ENCODE measurements at regions not wholly inside any gene's neighbourhood (a gene's known extent, or its start where the extent isn't known, plus 50 kb on each side); places are given as distances from the start of the nearest gene placed in this dataset.

DNA sequence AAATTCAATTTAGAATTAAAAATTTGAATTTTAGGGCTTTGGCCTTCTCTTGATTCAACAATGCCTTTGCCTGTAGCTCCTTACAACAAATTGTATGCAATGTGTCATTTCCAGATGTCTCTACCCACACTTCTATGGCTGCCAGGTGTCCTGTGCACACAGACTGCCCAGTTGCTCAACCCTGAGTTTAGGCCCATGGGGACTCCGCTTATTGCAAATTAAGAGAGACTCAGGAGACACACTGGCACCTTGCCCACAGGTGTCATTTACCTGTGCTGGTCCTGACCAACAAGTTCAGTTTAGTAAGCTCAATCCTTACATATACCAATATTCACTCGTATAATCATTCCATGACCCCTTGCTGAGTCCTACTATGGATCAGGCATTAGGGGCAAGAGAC, 236.1 kb downstream of the OMA1 start:
- no peak for DNase-seq

DNA sequence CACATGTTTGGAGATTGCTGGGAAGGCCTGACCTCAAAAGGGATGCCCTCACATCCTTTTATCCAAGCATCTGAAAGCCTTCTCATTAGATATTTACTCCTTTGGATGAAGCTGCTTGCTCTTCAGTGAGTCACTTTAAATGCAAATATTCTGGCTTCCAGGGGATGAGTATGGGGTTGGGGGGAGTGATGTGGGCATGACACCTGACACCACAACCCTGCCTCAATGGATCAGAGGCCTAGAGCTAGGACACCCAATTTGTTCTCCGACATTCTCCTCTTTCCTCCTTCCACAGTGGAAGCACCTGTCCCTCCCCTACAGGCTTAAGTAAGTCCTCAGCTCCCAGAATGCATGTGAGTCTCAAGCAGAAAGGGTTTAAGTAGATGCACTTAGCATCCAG, 238.3 kb downstream of the OMA1 start:
- DNase-seq, result no peak

DNA sequence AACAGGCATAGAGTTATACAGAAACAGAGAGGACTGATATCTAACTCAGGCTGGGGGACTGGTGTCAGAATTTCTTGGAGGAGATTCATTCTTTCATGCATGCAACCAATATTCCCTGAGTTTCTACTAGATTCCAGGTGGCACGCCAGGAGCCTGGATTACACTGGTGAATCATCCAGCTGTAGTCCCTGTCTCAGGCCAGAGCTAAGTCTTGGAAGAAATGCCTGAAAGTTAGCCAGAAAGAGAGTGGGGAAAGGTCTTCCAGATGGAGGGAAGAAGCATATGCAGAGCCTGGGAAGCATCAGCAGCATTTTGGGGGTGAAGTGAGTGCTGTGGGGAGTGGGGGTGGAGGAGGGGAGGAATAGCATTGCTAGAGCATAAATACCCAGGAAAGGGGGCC, 239.1 kb downstream of the OMA1 start:
- no peak for DNase-seq

DNA sequence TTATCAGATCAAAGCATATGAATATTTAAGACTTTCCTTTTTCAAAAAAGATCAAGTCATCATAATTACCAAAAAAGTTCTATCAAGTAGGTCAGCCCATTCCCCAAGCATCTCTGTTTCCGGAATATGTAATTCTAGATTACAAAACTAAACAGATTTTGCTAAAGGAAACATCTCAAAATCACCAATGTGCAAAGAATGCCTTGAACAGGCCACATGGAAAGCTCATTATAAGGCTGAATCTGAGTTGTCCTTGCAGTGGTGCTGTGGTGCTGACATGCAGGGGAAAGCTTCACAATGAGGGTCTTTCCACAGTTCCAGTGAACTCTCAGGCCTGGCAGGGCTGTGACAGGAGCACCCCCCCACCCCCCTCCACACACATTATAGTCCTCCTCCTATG, 240.9 kb downstream of the OMA1 start:
- no peak for DNase-seq

DNA sequence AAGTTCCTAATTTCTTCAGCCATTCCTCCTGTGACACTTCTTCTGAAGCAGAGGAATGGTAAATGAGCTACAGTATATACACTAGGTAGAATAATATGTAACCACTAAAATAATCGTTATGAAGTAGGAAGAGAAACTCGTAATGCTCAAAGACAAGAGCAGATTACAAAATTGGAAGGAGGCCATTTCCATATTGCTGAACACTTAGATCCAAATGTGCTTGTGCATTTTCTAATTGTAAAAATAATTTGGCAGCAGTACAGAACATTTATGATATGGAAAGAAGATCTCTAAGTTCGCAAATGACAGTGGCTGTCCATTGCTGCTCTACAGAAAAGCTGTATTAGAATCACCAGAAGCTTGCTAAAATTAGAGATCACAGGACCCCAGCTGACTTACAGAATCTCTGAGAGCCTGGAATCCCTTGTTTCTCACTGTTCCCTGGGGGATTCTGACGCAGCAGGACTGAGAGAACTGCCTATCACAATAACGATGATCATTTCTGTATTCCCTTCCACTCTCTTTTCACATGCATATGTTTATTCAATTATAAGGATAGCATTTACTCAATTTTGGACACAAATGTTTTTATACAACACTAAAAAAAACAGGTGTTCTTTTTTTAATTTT, 242.1 kb downstream of the OMA1 start:
- DNase-seq, result no peak

DNA sequence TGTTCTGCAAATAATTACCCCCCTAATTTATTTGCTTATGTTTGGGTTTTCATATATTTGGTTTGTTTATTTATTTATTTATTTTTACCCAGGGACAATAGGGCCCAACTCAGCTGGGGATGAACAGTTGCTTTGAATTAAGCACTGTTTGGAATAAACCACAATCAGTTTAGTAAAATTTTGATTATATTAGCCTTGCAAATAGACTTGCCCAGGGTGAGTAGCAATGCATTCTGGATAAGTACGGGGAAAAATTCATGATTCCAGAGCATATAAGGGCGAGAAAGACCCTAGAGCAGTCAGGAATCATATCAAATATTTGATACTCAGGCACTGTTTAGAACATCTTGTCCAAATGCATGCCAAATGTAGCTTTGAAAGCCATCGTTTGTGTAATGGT, 242.7 kb downstream of the OMA1 start:
- no peak for DNase-seq

DNA sequence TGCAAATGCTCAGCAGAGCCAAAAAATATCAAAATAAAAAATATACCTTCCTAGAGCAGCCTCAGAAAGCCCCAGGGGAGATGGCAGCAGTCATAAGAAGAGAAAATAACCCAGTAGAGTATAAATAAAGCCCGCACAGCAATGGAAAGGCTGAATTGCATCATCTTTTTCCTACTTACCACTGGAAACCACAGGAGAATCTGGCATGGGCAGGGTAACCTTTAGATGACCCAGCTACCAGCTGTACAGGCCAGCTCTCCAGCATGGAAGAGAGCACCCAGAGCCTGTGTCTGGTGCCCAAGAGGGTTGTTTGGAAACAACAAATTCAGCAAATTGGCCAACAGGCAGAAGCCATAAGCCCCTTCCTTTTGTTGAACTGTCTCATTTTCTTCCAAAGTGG, 253.1 kb downstream of the OMA1 start:
- no peak for DNase-seq

DNA sequence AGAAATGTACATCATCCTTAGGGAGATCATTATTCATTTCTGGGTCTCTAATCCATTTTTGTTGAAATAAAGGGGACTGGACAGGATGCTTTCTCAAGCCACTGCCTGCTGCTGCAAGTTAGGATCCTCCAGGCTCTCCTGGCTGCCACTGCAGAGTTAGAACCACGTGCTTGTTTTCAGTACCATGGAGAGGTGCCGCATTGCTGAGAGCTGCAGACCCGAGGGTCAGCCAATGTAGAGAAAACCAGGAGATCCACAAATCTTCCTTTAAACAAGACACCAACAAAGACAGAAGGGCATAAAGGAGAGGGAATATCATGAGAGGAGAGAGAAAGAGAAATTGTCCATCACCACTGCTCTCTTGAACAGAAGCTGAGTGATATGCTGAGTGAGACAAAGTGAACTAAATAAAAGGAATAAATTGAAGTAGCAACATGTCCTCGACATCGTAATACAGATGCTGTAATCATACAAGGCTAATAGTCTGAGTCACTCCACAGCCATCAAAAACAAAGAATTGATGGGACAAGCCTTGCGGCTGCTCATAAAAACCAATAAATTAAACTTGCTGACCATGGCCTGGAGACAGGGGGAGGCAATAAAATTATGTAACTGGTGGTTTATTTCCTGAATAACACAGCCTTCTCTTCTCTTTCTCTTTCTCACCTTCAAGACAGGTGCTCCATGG, 255.7 kb downstream of the OMA1 start:
- DNase-seq, result no peak

DNA sequence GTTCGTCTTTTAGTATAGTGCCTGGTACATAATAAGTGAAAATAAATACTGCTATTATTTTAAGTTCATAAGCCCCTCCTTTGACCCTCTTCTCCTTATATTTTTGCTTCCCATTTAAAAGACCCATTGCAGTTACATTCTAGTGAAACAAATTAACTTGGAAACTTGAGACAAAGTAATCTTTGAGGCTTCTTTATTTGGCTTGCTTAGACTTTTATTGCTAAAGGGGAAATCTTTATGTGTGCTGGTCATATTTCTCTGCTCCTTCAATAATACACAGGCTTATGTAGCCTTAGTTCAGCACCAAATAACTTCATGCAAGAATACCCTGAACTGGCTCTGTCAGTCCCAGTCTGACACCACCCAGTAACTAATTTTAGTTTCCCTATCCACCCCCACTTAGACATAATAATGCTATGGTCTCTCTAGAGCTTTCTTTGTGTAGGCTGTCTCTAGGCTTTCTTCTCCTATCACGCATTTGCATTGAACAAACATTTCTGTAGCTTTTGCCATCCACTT, 257.8 kb downstream of the OMA1 start:
- no peak for DNase-seq

DNA sequence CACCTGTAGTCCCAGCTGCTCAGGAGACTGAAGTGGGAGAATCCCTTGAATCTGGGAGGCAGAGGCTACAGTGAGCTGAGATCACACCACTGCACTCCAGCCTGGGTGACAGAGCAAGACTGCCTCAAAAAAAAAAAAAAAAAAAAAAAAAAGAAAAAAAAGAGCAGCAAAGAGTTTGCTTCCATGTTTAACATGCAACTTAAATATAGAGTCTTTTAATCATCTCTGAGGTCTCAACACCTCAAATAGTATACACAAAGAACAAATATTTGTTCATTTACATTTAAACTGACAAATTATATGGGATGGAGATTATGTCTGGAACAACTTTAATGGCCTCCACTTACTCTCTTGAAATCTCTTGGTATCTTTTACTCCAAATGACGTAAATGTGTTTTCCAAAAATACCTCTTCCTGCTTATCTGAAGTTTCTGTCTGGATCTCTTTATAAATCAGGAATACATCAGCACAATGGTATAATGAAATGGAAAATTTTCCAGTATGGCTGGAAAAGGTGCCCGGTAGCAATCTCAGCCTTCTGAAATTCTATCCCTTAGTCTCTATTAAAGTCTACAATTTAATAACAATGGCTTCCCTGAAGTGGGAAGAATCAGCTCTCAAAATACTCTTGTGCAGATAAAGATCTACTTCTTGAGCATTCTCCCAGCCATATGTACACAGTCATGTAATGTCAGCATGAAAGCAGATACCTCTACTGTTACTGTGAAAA, 258.5 kb downstream of the OMA1 start:
- no peak for DNase-seq

DNA sequence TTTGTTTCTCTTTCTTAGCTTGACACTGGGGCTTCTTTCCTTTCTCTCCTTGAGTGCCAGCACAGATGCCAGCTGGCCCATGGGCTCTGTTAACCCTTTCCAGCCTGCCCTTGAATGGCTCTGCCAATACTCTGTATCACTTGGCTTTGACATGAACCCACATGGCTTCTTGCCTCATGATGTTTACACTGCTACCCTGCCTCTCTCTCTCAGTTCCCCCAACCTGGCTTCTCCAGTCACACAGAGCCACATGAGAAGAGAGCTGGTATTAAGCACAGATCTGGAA, 262.4 kb downstream of the OMA1 start:
- no peak for DNase-seq

DNA sequence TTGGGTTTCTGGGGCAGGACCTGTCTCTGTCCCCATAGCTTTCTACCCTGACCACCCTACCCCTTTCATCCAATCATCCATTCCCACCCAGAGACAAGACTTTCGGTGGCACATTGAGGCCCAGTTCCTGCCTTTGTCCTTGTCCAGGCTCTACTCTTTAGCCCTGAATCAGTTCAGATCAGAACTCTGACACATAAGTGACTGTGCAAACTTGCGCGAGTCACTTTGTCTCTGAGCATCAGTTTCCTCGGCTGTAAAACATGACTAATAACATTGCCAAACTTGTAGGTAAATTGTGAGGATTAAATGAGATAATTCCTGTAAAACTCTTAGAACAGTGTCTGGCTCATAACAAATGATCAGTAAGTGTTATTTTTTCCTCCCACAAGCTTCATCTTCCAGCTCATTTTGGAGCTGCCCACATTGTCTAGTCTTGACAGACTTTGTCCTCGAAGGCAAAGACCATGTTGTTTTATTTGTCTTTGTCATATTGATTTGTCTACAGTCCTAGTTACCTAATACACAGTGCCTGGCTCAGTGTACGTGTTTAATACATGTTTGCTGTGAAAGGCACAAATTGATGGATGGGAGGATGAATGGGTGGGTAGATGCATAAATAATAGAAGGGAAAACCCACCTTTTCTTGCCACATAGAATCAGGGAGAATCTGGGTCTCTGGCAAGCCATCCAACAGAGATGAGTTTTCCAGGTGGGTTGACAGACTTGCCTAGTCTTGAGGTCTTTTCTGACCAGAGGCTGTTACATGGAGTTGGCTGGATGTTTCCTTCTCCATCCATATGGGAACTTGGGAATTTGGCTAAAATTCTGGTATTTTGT, 262.9 kb downstream of the OMA1 start:
- peak; percentile 2 for DNase-seq

DNA sequence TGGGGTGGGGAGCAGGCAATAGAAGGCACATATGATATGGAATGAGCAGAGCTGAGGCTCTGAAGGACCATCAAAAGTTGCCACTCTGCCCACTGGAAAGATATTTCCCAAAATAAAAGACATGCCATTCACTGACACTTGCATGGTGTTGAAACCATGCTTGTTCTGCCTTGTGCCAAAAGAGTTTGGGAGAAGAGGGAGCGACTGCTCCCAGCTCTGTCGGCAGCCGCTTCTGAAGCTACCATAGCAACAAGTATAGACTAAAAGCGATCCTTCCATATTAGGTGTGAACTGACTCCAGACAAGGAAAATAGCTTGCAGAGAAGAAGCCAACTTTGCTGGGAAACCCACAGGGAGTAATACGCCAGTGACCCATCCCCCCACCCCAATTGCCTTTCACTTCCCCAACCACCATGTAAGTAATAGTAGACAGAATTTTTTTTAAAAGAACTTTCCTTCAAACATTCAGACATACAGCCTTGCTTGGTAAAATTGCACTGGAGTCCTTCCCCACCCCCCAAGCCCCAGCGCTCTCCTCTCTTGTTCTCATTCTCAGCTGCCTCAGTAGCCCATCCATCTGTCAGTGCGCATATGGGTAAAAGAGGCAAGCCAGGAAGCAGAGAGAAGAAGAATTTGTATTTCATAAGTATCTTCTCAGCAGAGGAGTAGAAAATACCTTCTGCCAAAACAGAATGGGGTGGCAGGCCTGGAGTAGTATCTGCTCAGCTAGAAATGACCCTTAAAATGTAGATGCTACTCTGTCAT, 263.7 kb downstream of the OMA1 start:
- DNase-seq, result no peak

DNA sequence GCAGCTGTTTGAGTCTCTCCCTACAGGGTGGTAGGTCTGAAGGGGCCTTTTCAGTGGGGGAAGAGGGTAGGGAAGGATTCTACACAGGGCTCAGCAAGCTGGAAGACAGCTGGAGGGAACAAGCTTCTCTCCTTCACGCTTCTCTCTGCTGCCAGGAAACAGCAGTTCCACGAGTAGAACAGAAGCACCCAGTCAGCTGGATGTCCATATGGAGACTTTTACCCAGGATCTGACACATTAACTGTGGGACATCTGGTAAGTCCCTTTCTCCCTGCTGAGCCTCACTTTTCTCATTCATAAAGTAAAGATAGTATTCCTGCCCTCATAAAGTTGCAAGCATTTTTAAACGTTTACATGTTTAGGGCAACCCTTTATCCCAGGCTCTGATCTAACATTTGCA, 280.3 kb downstream of the OMA1 start:
- DNase-seq, result no peak

DNA sequence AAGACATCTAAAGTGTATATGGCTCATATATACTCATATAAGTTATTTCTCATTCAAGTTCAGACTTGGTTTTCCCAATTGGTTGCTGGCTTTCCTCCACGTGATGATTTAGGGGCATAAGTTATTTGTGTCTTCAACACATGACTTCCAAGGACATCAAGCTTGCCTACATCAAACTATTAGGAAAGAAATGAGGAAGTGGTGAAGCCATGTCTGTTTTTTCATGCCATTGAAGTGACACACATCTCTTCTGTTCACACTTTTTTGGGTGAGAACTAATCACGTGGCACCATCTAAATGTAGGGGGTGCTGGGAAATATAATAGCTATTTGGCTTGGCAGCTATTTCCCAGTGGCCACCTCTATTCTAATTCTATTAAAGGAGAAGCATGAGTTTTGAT, 282.1 kb downstream of the OMA1 start:
- no peak for DNase-seq

DNA sequence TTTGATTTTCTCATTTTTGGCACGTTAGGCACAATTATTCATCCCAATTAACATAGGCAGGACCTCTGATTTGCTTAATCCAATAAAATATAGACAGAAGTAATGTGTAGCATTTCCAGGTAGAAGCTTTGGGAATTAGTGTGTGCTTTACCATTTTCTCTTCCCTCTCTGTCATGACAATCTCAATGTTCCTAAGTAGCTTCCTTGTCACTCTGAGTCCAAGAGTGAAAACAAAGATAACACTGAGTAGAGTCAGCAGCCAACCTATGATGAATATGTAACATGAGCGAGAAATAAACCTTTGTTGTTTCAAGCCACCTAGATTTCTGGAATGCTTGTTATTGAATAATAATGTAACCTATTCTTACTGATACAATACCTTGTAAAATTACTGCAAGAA, 283.8 kb downstream of the OMA1 start:
- DNase-seq, result no peak

DNA sequence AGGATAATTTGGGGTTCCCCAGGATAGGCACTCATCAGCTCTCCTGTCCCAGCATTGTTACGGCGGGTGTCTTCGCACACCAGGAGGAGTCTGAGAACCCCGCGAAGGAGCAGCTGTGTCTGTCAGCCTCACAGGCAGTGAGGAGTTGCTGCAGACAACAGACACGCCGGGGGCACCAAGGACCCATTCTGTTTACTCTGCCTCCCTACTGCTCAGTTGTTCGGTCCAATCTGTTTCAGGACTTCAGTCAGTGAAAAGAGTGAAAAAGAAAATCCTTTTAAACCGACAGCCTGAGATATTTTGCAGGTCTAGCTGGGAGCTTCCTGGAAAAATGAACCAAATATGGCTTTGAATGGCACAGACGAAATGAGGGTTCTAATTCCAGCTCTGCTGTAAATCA, 288.4 kb downstream of the OMA1 start:
- no peak for DNase-seq

DNA sequence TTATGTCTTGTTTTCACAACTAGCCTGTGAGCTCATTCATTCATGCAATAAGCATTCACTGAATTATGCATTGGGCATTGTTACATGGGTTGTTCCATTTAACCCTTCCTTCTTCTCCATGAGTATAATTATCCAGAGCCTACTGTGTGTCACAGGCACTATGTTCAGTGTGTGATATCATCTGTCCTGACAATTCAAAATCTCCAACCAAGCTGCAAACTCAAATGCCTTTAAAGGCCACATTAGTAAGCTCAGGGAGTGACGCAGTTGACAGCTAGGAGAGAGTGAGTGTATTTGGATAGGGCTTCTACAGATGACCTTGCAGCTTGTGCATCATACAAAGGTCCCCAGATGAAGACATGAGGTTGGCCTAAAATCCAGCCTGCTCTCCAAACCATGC, 289.5 kb downstream of the OMA1 start:
- no peak for DNase-seq

DNA sequence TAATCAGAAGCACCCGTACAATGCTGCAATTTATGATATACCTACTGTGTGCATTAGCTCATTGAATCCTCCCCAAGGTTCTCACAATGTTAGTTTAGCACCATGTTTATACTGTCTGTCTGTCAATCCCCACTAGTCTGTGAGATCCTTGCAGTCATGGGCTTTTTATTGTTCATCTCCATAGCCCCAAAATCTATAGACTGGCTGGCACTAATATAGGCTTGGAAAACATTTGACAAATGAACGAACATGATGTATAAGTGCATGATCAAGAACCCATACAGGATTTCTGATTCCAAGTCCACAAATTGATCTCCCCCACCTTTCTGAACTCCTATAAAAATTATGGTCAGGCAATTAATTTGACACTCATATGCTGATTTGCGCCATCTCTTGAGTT, 290.0 kb downstream of the OMA1 start:
- no peak for DNase-seq

DNA sequence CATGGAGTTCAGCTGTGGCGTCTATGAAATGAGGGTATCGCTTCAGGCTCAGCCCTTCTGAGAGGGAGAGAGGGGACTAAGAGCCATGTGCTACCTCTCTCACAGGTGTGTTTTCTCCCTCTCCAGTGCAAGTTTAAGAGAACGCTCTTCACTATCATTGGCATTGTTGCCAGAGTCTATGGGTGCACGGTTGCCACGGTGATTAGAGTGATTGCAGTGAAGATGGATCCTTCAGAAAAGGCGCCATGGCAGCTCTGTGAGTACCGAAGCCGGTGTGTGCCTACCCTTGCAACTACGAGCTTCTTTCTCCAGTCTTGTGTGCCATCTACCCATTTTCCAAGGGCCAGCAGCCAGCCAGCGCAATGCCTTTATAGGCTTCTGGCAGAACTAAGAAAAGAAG, 290.5 kb downstream of the OMA1 start:
- no peak for DNase-seq

DNA sequence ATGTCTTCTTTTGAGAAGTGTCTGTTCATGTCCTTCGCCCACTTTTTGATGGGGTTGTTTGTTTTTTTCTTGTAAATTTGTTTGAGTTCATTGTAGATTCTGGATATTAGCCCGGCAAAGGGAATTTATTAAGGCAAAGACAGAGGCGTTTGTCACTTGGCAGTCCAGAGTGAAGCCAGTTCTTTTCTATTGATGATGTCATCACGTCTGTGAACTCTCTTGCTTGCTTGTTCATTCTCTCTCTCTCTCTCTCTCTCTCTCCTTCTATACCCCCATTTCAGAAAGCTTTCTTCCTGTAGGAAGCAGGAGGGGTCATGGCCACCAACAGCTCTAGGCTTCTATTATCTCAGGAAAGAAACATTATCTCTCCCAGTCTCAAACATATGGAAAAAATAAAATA, 291.3 kb downstream of the OMA1 start:
- DNase-seq, result no peak

DNA sequence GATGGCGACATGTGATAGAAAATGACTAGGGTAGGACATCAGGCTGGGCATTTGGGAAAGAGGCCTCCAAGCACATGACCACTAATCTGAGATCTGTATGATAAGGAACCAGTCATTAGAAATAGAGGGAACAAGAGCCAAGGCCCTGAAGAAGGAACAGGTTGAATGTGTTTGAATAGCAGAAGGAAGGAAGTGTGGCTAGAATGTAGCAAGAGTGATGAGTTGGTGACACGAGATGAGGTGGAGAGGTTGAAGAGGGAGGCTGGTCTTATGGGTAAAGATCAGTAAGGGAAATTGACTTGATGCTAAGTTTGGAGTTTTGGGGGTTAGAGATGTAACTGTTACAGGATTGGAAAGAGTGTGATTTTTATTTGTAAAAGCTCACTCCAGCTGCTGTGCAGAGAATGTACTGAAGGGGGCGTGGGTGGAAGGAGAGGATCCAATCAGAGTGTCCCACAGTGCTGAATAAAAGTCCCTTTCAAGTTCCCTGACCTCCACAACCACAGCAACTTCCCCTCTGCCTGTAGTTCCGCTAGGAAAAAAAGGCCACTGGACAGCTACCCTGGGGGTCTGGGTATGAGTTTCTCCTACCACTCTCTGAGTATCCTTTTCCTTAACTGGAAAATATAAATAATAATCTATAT, 295.0 kb downstream of the OMA1 start:
- no peak for DNase-seq
